Endothelial cell of umbilical vein (primary cell): ENCODE measurements at regions not wholly inside any gene's neighbourhood (a gene's known extent, or its start where the extent isn't known, plus 50 kb on each side); places are given as distances from the start of the nearest gene placed in this dataset.
A peak's percentile ranks its signal among the peaks of the same experiment; 100 is the strongest.

Experiments used
- BruUV-seq: library from RNA; stranded (reverse); fragments of 400-500 nt; replicated peaks from 2 replicates; lab custom pipeline; 2021; lab: Mats Ljungman, UMichigan
- CTCF ChIA-PET: fragments of 300-600, 350-600 bp; sonication (Branson Sonifier 250); formaldehyde crosslinking; loops from one replicate; lab custom pipeline; 2021; ENCODE audit warnings: antibody characterized with exemption, inconsistent platforms; lab: Charles Lee
- POLR2A ChIA-PET: fragments of 300-600, 350-600 bp; sonication (Branson Sonifier 250); formaldehyde crosslinking; loops from one replicate; lab custom pipeline; 2021; ENCODE audit warnings: antibody characterized with exemption, inconsistent platforms; lab: Charles Lee
- DNase-seq: peaks from one replicate; pipeline ENCODE4 v3.0.0-alpha.2; 2011; ENCODE audit warnings: low read depth, low spot score
- FAIRE-seq: peaks from 2 replicates; lab custom pipeline; 2011; peaks lifted over from hg19 to GRCh38; lab: Jason Lieb, UNC
- H2AFZ ChIP-seq: 2 replicates; pipeline ENCODE4 v1.6.0; 2012; ENCODE audit warnings: low read depth, low read length, control low read depth, inconsistent platforms
- H3K27ac ChIP-seq: 2 replicates; pipeline ENCODE4 v1.5.1; 2011; ENCODE audit warnings: low read depth, mild to moderate bottlenecking, control low read depth, low read length, moderate library complexity; ENCODE audit not compliant: insufficient read depth
- H3K27me3 ChIP-seq, 2 experiments: 2 replicates each; pipeline versions ENCODE4 v1.6.0 to v1.6.1; 2011; ENCODE audit warnings: low read length in 2 of 2, mixed read lengths in 1 of 2; ENCODE audit not compliant: control insufficient read depth in 2 of 2, insufficient read depth in 2 of 2
- H3K36me3 ChIP-seq, 2 experiments: 2 replicates in 1 of 2; 3 replicates in 1 of 2; pipeline ENCODE4 v1.5.1; 2011; ENCODE audit warnings: low read length in 2 of 2, mild to moderate bottlenecking in 1 of 2, moderate library complexity in 1 of 2; ENCODE audit not compliant: control insufficient read depth in 2 of 2, insufficient read depth in 2 of 2; ENCODE audit errors: extremely low read depth in 1 of 2
- H3K4me1 ChIP-seq: 3 replicates; pipeline ENCODE4 v1.5.1; 2011; ENCODE audit warnings: mild to moderate bottlenecking, low read length; ENCODE audit not compliant: control insufficient read depth, insufficient read depth; ENCODE audit errors: extremely low read depth
- H3K4me2 ChIP-seq: 2 replicates; pipeline ENCODE4 v1.6.1; 2011; ENCODE audit warnings: low read length, control low read depth, mixed read lengths; ENCODE audit not compliant: insufficient read depth
- H3K4me3 ChIP-seq, 3 experiments: fragments of 200-600 bp in 1 of 3; sonication (generic), shearing (Covaris generic) in 1 of 3; replicated peaks in 1 of 3; 2 replicates each; pipeline ENCODE4 v1.5.1; 2011 to 2016; ENCODE audit warnings: control low read depth in 3 of 3, low read length in 3 of 3, mild to moderate bottlenecking in 2 of 3, inconsistent platforms in 1 of 3, low read depth in 1 of 3, moderate library complexity in 1 of 3; ENCODE audit not compliant: insufficient read depth in 1 of 3
- H3K79me2 ChIP-seq: 2 replicates; pipeline ENCODE4 v1.6.0; 2012; ENCODE audit warnings: low read length, inconsistent platforms; ENCODE audit not compliant: control insufficient read depth, insufficient read depth
- H3K9ac ChIP-seq: replicated peaks from 2 replicates; pipeline ENCODE3; 2011; ENCODE audit warnings: low read length, control low read depth; ENCODE audit not compliant: insufficient read depth; ENCODE audit errors: extremely low read depth
- H3K9me1 ChIP-seq: replicated peaks from 3 replicates; pipeline ENCODE4 v1.6.0; 2011; ENCODE audit warnings: mild to moderate bottlenecking, low read length; ENCODE audit not compliant: control insufficient read depth, insufficient read depth; ENCODE audit errors: extremely low read depth
- H3K9me3 ChIP-seq: replicated peaks from 2 replicates; pipeline ENCODE4 v1.5.1; 2012; ENCODE audit warnings: low read length, inconsistent platforms; ENCODE audit not compliant: control insufficient read depth, insufficient read depth
- H4K20me1 ChIP-seq: replicated peaks from 2 replicates; pipeline ENCODE3; 2011; ENCODE audit warnings: mild to moderate bottlenecking, low read length; ENCODE audit not compliant: control insufficient read depth, insufficient read depth; ENCODE audit errors: extremely low read depth
- EZH2 ChIP-seq: IDR thresholded peaks from 2 replicates; pipeline ENCODE4 v1.6.1; 2012; ENCODE audit warnings: borderline replicate concordance, low read depth, mild to moderate bottlenecking, moderate library complexity, low read length, inconsistent platforms; ENCODE audit not compliant: severe bottlenecking
- GATA2 ChIP-seq: IDR thresholded peaks from 2 replicates; pipeline ENCODE4 v1.7.0; 2011; ENCODE audit warnings: low read depth, mild to moderate bottlenecking, moderate library complexity, mixed read lengths, low read length; ENCODE audit not compliant: insufficient read length, insufficient read depth
- POLR2A ChIP-seq: IDR thresholded peaks from 2 replicates; pipeline ENCODE4 v1.6.1; 2012; ENCODE audit warnings: low read depth, mild to moderate bottlenecking, control low read depth, low read length
- dilution Hi-C: fragments of 300-500 bp; cut with MboI; formaldehyde crosslinking; loops from one replicate; pipeline ENCODE4 v1.15.0; 2019; ENCODE audit warnings: low sequenced_read_pairs; ENCODE audit not compliant: extremely low pct_ligation_motif_present
- intact Hi-C: fragments of 100-400 bp; cut with micrococcal nuclease; formaldehyde crosslinking; loops from one replicate; pipeline ENCODE4 v1.10.0; 2022
- TF ChIP-seq, protein P1 (sequence below), 2 donors: IDR thresholded peaks; 1 replicate in 1 of 2; 2 replicates in 1 of 2; pipeline ENCODE4 v1.5.1; 2011; ENCODE audit warnings: low read length in 2 of 2, mild to moderate bottlenecking in 2 of 2, moderate library complexity in 2 of 2, control low read depth in 1 of 2, inconsistent platforms in 1 of 2, low read depth in 1 of 2; ENCODE audit not compliant: insufficient read depth in 1 of 2; ENCODE audit errors: extremely low read depth in 1 of 2

DNA sequence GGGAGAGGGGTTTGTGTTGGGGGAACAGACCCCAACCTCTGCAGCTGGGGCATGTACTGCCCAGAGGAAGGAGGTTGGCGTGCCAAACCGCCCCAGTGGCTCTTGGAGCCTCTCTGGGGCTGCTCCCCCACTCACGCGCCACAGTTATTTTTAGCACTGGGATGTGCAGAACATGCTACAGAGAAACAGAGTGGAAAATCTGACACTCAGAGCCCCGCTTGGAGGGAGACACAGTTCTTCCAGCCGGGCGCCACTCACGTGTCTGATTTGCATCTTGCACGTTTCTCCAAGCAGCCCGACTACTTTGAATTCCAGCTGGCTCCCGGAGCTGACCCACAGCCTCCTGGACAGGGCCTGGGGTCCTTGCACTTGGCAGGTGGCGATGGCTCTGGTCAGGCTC lies 182.0 kb downstream of the RPS24 start:
- Histone ChIP-seq H3K4me2 (no peak overlapping the region), H3K27ac (no peak overlapping the region), H2AFZ (no peak overlapping the region)

GRCh38 chr10:78217336-78217735 lies 183.7 kb downstream of the RPS24 start:
- intact Hi-C loops (no loop called here), dilution Hi-C loops (no loop called here)
- Histone ChIP-seq H3K36me3 (no peaks in the 10 kb centered on the region), H3K9me3 (no peaks in the 10 kb centered on the region), H3K27me3 (peaks cover 3 to 10% of the 10 kb centered on the region in 2 experiments), H4K20me1 (no peaks in the 10 kb centered on the region), H3K4me2 (no peak overlapping the region), H3K4me1 (no peaks in the 10 kb centered on the region), H3K27ac (no peak overlapping the region), H3K79me2 (no peaks in the 10 kb centered on the region), H3K9ac (no peak overlapping the region), H3K9me1 (no peaks in the 10 kb centered on the region), H2AFZ (no peak overlapping the region), H3K4me3 (no peak overlapping the region)
- no peak for FAIRE-seq
- DNase-seq: no peak
- BruUV-seq: no TSS peak
- POLR2A ChIA-PET: no interaction called here
- CTCF ChIA-PET: interaction anchor here (0.7 kb wide), 1 partner anchor 853 kb away, joined by 3 read pairs; no protein-coding TSS in a partner anchor
- TF ChIP-seq, protein P1, sequence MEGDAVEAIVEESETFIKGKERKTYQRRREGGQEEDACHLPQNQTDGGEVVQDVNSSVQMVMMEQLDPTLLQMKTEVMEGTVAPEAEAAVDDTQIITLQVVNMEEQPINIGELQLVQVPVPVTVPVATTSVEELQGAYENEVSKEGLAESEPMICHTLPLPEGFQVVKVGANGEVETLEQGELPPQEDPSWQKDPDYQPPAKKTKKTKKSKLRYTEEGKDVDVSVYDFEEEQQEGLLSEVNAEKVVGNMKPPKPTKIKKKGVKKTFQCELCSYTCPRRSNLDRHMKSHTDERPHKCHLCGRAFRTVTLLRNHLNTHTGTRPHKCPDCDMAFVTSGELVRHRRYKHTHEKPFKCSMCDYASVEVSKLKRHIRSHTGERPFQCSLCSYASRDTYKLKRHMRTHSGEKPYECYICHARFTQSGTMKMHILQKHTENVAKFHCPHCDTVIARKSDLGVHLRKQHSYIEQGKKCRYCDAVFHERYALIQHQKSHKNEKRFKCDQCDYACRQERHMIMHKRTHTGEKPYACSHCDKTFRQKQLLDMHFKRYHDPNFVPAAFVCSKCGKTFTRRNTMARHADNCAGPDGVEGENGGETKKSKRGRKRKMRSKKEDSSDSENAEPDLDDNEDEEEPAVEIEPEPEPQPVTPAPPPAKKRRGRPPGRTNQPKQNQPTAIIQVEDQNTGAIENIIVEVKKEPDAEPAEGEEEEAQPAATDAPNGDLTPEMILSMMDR (IDR thresholded peaks at IDR 0.05; ENCODE audit: extremely low read depth in 1 of 2, insufficient read depth in 1 of 2, low read depth in 1 of 2, low read length in 2 of 2): no peak

More for the DNA sequence above, 182.0 kb downstream of the RPS24 start:
- no TSS peak for BruUV-seq
- Histone ChIP-seq H3K9ac (no peak overlapping the region), H3K36me3 (no peaks in the 10 kb centered on the region), H3K79me2 (no peaks in the 10 kb centered on the region), H3K9me1 (no peaks in the 10 kb centered on the region), H3K9me3 (no peaks in the 10 kb centered on the region), H4K20me1 (no peaks in the 10 kb centered on the region), H3K4me3 (no peak overlapping the region), H3K4me1 (no peaks in the 10 kb centered on the region), H3K27me3 (peaks cover 3 to 10% of the 10 kb centered on the region in 2 experiments)
- no peak for FAIRE-seq
- ChIA-PET CTCF (interaction anchor here (1.3 to 1.7 kb wide), 2 partner anchors 11 to 13 kb away, joined by 3 to 5 read pairs; no protein-coding TSS in a partner anchor), POLR2A (no interaction called here)
- DNase-seq: peak; percentile 5
- intact Hi-C loops: no loop called here
- TF ChIP-seq GATA2: no peak
- no peak for TF ChIP-seq POLR2A
- TF ChIP-seq, protein P1 (IDR thresholded peaks at IDR 0.05; ENCODE audit: extremely low read depth in 1 of 2, insufficient read depth in 1 of 2, low read depth in 1 of 2, low read length in 2 of 2): no peak
- TF ChIP-seq EZH2: no peak
- dilution Hi-C loops: no loop called here
